Endometrium (tissue), 2 donors: ENCODE measurements at regions not wholly inside any gene's neighbourhood (a gene's known extent, or its start where the extent isn't known, plus 50 kb on each side); places are given as distances from the start of the nearest gene placed in this dataset.
"Not testable (repeated sequence)": the region's sequence is repeated elsewhere in the genome, so short reads cannot be mapped to it uniquely, and the experiment has no call there.

Experiments used
- FAIRE-seq: peaks from 2 replicates; lab custom pipeline; 2012; peaks lifted over from hg19 to GRCh38; lab: Jason Lieb, UNC
- donor health status: control.
- donor health status: control.

DNA sequence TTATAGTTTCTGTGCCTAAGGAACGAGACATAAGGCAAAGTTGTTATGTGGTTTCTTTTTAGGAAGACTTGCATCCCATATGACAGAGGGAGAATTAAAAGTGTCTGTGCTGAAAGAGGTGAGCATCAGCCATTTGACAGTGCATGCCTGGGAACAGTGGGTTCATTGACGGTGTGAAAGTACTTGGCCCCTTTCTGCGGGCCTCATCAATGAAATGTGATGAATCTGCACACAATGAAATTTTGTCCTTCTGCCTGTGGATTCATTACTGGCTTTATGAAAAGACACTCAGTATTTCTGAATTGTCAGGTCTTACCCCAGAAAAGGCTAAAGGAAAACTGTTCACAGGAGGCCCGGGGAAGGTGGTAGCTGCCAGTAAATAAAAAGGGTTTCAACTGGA is 295.8 kb downstream of the FOXO1 start:
- FAIRE-seq, result no peak

DNA sequence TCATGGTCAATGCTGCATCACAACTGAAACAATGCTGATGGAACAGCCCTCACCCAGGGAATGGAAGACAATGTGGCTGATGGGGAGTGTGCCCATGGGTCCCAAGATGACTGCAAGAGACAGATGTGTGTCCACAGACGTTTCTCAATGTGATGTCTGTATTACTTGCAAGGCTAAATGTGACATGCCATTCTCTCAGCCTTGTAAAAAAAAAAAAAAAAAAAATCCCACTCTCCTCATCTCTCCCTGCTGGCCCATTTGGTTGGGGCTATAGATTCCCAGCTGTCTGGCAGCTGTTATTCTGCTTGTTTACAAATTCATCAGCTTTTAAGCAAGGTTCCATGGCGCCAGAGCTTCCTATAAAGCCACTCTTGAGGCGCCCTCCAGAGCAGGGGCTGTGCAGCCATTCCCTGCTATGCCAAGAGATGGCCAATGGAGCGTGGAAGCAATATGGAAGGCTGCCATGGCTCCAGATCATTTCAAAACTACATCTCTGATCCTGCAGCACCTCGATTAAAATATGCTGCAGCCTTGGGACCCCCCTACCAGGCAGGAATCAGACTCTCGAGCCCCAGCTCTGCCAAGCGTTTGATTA is 294.8 kb downstream of the FOXO1 start:
- no peak for FAIRE-seq

DNA sequence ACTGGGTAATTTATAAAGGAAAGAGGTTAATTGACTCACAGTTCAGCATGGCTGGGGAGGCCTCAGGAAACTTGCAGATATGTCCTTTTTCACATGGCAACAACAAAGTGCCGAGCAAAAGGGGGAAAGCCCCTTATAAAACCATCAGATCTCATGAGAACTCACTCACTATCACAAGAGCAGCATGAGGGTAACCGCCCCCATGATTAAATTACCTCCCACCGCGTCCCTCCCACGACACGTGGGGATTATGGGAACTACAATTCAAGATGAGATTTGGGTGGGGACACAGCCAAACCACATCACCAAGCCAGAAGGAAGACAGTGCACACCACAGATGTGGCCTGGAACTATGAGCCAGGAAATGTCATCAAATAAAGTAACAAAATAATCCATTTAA is 292.8 kb downstream of the FOXO1 start:
- FAIRE-seq, result not testable (repeated sequence)

DNA sequence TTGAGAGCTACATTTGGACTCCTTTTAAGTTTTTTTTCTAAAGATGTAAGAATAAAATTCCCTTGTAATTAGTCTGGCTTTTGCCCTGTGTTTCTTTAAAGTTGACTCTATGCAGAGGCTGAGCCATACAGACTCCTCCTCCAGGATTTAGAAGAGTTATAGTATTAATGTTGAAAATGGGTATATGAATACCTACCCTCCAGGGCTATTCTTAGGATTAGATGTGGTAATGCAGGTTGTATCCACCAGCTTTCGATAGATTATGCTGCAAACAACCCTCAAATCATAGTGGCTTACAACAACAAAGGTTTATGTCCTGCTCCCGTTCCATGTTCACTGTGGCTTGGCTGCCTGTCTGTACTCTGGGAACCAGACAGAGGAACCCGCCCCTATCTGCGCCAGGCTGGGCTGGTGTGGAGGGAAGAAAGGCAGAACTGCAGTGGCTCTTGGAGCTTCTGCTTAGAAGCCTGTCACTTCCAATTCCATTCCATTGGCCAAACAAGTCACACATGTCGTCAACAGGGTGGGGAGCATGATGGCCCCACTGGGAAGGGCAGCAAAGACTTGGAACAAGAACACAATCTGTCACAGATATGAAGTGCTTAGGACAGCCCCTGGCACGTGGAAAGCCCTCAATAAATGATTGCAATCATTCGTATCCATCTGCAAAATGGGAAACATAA is 290.8 kb downstream of the FOXO1 start:
- no peak for FAIRE-seq

DNA sequence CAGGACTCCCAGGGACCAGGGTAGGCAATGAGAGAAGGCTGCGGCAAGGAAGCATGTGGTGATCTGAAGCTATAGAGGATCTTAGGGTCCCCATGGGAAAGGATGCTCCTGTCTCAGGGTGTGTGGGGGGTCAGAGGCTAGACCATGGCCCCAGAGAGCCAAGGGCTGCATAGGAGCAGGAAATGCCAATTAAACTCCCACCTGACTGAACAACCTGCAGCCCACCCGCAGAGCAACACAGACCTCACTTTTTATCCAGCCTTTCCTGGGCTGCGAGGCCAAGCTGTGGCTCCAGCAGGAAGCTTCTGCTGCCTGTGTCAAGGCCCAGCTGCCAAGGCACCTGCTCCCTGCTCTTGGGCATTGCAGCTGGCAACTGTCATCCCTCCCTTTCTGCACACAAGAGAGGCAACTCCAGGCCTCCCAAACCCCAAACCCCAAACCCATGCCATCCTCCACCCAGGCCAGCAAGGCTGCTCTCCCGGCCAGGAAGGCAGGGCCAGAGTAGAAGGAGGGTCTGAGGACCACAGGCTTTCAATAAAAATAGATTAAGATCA is 290.1 kb downstream of the FOXO1 start:
- no peak for FAIRE-seq

DNA sequence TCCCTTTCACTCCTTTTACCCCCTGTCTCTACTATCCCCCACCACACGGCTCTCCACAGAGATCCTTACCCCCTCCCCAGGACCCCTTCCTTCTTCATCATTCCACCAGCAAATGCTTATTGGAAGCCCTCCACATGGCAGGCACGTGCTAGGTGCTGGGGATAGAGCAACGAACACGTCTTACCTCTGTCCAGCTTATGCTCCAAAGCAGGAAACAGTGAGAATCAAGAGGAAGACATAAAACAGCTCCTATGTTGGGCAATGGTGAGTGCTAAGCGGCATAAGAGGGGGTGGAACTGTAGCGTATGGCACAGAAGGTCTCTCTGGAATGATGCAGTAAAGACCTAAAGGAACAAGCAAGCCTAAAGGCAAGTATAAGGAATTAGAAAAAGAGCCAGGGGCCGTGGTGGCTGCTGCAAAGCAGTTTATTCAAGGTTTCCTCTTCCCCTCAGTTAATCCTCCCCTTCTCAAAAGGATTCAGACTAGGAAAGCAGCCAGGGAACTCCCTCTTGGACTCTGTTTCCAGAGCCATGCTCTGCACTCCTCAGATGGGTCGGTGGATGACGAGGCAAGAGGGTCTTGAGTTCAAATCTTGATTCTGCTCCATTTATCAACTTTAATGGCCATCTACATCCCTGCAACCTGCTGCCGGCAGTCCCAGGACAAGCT is 289.4 kb downstream of the FOXO1 start:
- FAIRE-seq, result no peak

DNA sequence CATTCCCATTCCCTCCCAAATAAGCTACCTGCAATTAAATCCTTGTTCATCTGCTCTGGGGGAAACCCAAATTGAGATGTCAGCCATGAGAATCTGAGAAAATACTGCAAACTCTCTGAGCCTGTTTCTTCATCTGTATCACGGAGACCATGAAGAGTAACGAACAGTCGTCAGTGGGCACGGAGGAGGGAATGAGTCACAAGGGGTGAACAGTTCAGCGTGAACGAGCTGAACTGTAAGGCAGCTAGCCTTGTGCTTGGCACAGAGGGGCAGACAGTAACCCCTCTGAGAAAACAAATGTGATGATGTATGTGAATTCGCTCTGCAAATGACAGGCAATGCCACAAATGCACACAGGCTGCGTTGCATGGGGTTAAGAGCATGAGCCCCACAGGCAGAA is 288.7 kb downstream of the FOXO1 start:
- no peak for FAIRE-seq

DNA sequence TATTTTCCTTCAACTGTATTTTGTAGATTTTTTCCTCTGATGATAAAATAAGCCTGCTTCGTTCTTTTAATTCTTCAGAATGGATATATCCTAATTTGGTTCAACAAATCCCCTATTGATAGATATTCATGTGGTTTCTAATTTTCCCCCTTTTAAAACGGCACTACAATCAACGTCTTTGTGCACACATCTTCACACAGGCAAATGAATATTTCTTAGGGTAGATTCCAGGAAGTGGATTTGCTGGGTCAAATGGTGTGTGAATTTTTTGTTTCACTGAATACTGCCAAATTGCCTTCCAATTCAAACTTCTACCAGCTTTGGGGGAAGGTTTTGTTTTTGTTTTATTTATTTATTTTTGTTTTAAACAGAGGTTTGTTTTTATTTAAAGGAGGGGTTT is 287.2 kb downstream of the FOXO1 start:
- FAIRE-seq, result no peak

DNA sequence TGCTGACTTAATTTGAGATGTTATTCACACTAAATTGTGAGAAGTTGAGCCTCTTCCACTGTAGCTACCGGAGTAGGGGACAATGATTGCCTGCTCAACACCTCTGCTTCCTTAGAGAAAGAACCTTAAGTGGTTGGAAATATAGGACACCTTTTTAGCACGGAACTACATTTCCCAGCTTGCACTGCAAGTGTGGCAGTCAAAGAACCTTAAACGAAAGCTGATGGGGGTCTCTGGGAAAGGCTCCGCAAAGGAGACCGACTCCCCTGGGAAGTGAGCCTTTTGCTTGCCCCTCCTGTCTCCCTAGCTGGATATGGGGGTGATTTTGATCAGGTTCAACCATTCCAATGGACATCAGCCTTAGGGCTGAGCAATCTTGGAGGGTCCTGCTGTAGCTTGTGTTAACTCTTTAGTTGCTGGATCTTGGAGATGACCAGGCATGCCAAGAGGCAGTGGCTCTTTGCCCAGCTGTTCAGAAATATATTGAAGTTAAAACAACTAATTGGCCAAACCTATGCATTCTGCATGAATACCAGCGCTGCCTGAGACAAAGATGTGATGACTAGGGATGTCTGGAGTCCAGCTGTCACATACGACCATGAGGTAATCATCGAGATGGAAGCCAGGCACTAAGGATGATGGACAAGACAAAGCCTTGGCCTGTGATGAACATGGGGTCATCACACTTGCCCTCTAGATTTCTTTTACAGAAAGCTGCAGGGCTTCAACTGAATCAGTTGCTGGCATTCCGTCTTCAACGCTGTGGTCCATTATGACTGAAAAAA is 286.5 kb downstream of the FOXO1 start:
- no peak for FAIRE-seq

DNA sequence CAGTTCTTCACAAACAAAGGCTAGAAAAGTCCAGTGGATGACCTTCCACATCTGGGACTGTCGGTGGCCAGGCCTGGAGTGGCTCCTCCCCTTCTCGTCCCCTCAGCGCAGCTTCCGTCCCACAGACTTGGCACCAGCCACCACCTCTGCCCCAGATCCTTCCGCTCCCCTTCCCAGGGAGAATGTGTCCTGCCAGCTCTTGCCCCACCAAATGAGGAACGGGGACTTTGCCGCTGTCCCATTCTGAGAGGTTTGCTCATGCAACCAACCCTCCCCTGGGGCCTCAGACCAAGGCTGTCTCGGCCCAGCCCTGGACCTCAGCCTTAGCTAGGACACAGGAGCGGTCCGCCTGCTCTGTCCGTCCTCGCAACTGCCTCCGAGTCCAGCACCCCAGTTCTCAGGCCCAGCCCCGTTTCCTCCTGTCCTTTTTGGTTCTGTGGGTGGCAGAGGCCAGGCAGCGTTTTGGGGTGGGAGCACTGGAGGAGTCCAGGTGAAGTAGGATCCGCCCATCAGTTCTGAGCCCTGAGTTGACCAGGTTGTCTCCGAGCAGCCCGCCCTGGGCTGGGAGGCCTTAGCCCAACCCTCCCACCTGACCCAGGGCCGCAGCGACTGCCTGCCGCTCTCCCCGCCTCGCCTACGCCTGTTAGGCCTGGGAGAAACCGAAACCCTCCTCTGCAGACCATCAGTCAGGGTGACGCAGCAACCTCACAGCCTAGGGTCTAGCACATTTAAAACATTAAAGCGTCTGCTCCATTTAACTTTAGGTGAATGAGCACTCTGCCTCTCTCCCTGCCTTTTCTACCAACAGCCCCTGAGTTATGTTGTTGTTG is 284.3 kb downstream of the FOXO1 start:
- no peak for FAIRE-seq

DNA sequence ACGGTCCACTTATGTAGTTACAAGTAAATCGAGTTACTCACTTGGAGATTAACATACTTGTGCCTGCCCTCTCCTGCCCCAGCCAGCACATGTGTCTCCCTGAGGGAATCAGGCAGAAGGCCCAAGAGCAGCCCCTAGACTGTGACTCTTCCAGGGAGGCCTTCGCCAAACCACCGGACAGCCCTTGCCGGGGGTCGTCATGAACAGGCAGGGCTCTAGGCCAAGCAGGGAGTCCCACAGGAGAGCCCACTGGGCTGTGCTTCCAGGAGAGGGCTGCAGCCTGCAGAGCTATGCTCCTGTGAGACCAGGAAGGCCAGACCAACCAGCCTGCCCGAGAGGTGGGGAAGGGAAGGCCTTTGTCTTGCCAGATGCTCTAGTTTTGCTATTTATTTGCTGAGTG is 283.3 kb downstream of the FOXO1 start:
- FAIRE-seq, result no peak

DNA sequence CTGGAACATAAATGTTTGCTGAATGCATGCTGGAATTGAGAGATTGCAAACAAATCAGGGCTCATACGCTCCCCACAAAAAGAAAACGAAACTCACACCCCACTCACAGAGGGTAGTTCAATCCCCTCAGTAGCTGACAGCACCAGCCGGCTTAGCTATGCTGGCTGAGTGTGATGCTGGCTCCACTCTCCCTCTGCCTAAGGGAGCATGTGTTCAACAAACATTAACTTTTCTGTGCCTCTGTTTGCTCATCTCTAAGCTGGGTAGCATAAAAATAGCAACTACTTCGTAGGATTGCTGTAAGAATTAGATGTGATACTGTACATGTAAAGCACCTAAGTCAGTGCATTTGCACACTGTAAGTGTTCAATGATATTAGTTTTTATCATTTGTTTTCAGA is 282.6 kb downstream of the FOXO1 start:
- no peak for FAIRE-seq

DNA sequence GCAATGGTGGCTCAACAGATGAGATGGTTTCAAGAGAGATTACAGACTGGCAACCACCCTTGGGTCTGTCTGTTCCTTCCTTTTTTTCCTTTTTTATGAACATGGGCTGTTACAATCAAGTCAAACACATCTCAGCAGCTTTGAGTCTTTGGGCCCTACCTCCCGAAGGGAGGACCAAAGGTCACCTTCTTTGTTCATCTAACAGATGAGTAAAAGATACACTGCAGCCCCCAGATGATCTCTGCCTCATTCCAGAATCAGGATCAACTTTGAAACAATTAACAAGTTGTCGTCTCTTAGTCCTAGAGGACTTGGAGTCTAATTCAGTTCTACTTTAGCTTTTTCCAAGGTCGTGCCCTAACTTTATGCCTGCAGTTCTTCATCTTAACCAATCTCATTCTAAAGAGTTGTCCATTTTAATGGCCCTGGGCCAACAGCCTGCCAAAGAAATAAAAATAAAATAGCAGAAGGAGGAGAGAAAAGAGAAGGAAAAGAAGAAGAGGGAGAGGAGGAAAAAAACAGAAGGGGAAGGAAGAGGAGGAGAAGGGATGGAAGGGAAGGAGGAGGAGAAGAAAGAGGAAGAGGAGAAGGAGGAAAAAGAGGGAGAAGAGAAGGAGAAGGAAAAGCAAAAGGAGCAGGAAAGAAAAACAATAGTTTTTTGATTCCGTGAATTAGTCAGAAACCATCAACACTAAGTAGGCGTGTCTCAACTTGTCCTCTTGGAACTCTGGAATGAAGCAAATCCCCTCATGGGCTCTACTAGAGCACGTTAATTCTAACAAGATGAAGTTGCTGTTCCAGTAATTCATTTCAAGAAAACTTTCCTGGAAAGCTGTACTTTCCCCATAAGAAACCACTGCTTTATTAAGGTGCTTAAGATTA is 281.2 kb downstream of the FOXO1 start:
- FAIRE-seq, result no peak

DNA sequence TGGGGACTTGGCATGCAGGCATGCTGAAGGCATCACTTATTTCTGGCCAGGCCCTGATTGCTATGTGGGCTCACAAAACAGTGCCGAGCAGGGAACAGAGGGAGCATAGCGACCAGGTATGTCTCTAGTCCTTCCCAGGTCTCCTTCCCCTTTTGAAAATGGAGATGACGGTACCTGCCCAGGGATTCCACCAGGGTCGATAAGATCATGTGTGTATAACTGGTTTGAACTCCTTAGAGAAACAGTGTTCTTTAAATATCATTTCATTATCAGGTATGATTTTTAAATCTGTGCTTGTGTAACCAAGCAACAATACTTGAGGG is 280.6 kb downstream of the FOXO1 start:
- no peak for FAIRE-seq

DNA sequence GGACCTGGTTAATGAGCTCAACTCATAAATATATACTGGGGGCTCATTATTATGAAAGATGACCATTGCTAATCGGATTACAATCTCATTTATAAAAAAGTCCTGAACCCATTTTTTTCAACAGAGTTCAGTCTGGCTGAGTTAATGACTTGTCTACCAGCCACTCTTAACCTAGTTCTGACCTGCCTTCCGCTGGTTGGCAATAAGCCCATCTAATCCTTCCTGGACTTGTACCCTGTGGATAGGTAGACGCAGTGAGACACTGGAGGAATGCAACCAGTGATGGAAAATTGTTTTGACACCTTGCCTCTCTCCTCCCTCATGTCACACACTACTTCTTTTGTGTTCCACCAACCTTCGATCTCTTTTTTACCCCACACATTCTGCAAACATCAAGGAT is 279.9 kb downstream of the FOXO1 start:
- no peak for FAIRE-seq

DNA sequence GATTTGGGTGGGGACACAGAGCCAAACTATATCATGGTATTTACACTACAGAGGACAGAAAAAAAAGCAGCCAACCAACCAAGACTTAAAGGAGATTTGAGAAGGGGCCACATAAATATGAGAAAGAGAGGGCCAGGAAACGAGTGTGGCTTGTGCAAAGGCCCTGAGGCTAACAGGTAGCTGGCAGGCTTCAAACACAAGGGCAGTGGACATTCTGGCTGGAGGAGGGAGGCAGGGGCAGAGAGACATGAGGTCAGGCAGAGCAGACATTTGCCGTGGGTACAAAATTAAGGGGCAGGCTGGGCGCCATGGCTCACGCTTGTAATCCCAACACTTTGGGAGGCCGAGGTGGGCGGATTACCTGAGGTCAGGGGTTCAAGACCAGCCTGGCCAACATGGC is 278.7 kb downstream of the FOXO1 start:
- no peak for FAIRE-seq

DNA sequence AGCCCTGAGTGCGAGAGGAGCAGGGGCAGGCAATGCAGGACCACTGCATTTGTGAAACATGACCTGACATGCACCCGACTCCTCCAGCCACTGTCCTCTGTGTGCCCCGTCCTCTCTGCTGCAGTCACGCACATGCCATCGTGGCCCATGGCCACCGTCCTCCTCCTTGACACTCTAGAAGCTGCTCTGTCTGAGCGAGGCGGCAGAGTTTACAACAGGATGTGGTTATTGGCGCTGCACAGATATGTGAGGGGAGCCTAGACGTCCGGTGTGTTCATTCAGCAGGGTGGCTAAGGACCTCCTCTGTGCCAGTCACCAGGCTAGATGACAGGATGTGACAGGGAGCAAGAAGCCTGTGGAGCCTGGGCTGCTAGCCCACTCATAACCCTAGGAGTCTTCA is 277.8 kb downstream of the FOXO1 start:
- no peak for FAIRE-seq

DNA sequence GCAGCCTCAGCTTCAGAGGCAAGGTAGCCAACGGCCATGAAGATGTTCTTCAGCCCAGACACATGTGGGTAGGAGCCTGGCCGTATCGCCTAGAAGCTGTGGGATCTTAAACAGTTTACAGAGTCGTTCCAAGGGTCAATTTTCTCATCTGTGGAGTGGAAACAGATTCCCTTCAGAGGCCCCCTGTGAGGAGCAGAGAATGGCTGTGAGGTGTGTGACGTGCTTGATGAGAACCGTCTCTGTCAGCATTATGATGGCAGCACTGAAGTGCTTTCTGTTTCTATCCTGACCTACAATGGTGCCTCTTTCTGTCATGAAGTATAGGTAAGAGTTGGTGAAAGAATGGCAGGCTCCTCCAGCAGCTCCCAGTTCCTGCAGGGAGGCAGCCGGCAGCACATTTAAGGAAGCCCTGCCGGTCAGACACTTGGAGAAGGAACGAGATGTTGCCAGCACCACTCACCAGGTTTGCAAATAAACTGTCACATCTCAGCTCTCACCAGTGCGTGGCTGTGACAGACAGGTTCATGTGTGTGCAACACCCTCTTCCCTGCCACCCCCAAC is 277.3 kb downstream of the FOXO1 start:
- no peak for FAIRE-seq

DNA sequence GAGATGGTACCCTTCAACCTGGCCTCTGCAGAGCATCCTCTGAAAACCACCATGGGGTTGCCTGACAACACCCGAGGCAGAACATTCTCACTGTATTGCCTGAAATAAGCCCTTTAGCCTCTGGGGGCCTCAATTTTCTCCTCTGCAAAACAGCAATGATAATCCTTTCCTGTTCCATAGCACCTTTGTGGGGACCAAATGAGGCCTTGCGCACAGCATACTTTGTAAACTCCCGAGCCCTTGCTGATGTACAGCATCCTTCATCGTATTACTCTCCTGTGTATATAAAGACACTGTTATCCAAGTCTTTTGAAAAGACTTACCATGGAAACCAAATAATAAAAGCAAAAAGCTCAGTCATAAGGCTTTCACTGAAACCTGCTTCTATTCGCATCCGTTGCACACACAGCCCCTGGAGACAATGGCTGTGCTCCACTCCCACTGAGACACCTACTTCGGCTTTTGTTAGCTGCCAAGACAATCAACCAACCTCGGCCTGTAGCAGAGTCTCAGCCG is 276.0 kb downstream of the FOXO1 start:
- FAIRE-seq, result no peak

DNA sequence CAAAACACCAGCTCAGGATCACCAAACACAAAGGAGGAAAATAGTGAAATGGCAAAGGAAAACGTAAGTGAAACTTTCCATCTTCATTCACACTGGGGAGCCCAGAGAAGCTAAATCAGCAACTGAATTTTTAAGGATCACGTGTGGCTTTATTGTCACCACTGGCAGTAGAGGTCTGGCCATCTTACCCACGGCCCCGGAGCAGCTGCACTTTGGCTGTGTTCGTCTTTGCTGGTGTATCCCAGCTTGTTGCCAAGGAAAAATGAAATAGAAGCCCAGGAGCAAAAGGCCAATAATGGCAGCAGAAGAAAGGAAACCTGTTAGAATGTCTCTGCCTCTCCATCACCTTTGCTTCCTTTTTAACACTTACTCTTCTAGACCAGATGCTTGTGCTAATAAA is 274.7 kb downstream of the FOXO1 start:
- FAIRE-seq, result no peak
